SU-DHL-6 (cell line): ENCODE measurements at regions not wholly inside any gene's neighbourhood (a gene's known extent, or its start where the extent isn't known, plus 50 kb on each side); places are given as distances from the start of the nearest gene placed in this dataset.

ENCODE experiments used
- CTCF ChIP-seq: fragments of 200-600 bp; sonication (generic); IDR thresholded peaks from one replicate; pipeline ENCODE4 v1.5.1; 2017; ENCODE audit warnings: antibody characterized with exemption, mild to moderate bottlenecking, low read length, moderate library complexity; ENCODE audit not compliant: insufficient read depth, poor library complexity, severe bottlenecking
- EZH2phosphoT487 ChIP-seq: fragments of 200-600 bp; sonication (generic), shearing (Covaris generic); conservative IDR thresholded peaks from 2 replicates; pipeline ENCODE4 v1.6.1; 2018; ENCODE audit warnings: mild to moderate bottlenecking, antibody characterized with exemption, low read length, moderate library complexity, mixed read lengths

GRCh38 chr9:118263949-118264348 is 559.7 kb downstream of the TLR4 start:
- no peak for TF ChIP-seq CTCF
- TF ChIP-seq EZH2phosphoT487, result no peak
